ENCODE measurements at regions not wholly inside any gene's neighbourhood (a gene's known extent, or its start where the extent isn't known, plus 50 kb on each side); places are given as distances from the start of the nearest gene placed in this dataset.

GRCh38 chr18:69230204-69230603 lies 170.5 kb upstream of the DOK6 start (continued):
- TF ChIP-seq ATF2 (IDR thresholded peaks at IDR 0.05; ENCODE audit: low read length) (no peak), CTCF (IDR thresholded peaks at IDR 0.05; ENCODE audit: control extremely low read depth in 1 of 3, insufficient read depth in 1 of 3, low read depth in 1 of 3, low read length in 3 of 3) (no peak)

Measured in H1 (cell line).